Bronchial epithelial cell (primary cell): ENCODE measurements at regions not wholly inside any gene's neighbourhood (a gene's known extent, or its start where the extent isn't known, plus 50 kb on each side); places are given as distances from the start of the nearest gene placed in this dataset.

Source experiments
- DNase-seq: peaks from one replicate; pipeline ENCODE4 v3.0.0-alpha.2; 2010; ENCODE audit warnings: low read depth
- FAIRE-seq: peaks from 2 replicates; lab custom pipeline; 2011; peaks lifted over from hg19 to GRCh38; lab: Jason Lieb, UNC
- H3K27me3 ChIP-seq: 2 replicates; pipeline ENCODE4 v1.5.1; 2011; ENCODE audit warnings: low read length; ENCODE audit not compliant: control insufficient read depth, insufficient read depth
- H3K36me3 ChIP-seq: 2 replicates; pipeline ENCODE4 v1.5.1; 2011; ENCODE audit warnings: low read length; ENCODE audit not compliant: control insufficient read depth, insufficient read depth
- H3K4me3 ChIP-seq: 2 replicates; pipeline ENCODE4 v1.5.1; 2011; ENCODE audit warnings: mild to moderate bottlenecking, low read depth, low read length, control low read depth
- TF ChIP-seq, protein P1 (sequence below): IDR thresholded peaks from 2 replicates; pipeline ENCODE4 v1.5.1; 2011; ENCODE audit warnings: mild to moderate bottlenecking, moderate library complexity, low read length, control low read depth, inconsistent platforms; ENCODE audit not compliant: insufficient read depth, severe bottlenecking

DNA sequence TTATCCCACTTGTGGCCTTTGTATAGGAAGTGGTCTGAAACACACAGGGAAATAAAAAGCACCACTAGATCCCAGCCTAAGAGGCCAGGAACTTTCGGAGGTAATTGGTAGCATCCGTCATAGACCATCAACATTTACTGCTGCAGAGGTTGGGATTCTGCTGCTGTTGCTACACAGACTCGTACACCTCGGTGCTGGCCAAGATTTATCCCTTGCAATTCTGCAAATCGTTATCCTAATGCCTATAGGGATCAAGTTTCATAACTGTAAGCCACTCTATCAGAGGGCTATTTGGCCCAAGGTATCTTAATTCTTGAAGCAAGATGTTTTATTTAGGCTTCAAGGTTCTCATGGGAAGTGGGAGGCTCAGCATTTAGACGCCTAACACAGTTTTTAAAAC lies 913.6 kb downstream of the GALC start:
- H3K27me3 ChIP-seq = no peaks in the 10 kb centered on the region
- DNase-seq = no peak
- no peaks in the 10 kb centered on the region for H3K36me3 ChIP-seq
- H3K4me3 ChIP-seq = no peak overlapping the region
- no peak for FAIRE-seq
- TF ChIP-seq, protein P1, sequence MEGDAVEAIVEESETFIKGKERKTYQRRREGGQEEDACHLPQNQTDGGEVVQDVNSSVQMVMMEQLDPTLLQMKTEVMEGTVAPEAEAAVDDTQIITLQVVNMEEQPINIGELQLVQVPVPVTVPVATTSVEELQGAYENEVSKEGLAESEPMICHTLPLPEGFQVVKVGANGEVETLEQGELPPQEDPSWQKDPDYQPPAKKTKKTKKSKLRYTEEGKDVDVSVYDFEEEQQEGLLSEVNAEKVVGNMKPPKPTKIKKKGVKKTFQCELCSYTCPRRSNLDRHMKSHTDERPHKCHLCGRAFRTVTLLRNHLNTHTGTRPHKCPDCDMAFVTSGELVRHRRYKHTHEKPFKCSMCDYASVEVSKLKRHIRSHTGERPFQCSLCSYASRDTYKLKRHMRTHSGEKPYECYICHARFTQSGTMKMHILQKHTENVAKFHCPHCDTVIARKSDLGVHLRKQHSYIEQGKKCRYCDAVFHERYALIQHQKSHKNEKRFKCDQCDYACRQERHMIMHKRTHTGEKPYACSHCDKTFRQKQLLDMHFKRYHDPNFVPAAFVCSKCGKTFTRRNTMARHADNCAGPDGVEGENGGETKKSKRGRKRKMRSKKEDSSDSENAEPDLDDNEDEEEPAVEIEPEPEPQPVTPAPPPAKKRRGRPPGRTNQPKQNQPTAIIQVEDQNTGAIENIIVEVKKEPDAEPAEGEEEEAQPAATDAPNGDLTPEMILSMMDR = no peak

DNA sequence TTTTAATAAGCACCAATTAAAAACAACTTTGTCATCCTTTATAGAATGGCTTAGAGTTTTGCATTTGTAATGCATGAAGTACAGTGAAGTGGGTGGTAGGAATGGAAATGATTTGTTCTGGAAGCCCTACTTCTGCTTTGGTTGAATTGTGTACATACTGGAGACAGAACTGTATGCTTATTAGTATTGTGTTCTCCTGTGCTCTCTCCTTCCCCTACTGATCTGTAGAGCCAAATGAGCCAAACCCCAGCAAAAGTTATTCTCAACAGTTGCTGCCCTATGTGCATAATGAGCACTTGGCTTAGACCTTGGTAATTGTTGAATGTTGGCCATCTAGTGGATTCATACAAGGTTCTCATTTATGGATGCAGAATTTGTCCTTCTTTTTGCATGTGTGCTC lies 916.1 kb downstream of the GALC start:
- DNase-seq (no peak), FAIRE-seq (no peak)
- TF ChIP-seq, protein P1 = no peak
- H3K27me3 ChIP-seq = no peaks in the 10 kb centered on the region
- H3K4me3 ChIP-seq = no peak overlapping the region
- H3K36me3 ChIP-seq = no peaks in the 10 kb centered on the region

DNA sequence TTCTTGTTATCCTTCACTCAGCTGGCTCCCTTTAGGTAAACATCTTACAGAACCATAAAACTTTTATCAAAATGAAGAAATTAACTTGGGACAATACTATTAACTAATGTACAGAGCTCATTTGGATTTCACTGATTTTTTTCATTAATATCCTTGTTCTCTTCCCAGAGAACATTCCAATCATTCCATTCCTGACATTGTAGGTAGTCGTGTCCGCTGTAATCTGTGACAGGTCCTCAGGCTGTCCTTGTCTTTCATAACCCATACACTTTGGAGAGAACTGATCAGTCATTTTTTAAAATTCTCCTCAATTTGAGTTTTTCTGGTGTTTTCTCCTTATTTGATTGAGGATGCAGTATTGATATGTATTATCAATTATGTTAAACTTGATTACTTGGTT lies 916.8 kb downstream of the GALC start:
- H3K4me3 ChIP-seq = no peak overlapping the region
- no peaks in the 10 kb centered on the region for H3K36me3 ChIP-seq
- DNase-seq = no peak
- no peaks in the 10 kb centered on the region for H3K27me3 ChIP-seq
- FAIRE-seq = no peak
- TF ChIP-seq, protein P1 = no peak

DNA sequence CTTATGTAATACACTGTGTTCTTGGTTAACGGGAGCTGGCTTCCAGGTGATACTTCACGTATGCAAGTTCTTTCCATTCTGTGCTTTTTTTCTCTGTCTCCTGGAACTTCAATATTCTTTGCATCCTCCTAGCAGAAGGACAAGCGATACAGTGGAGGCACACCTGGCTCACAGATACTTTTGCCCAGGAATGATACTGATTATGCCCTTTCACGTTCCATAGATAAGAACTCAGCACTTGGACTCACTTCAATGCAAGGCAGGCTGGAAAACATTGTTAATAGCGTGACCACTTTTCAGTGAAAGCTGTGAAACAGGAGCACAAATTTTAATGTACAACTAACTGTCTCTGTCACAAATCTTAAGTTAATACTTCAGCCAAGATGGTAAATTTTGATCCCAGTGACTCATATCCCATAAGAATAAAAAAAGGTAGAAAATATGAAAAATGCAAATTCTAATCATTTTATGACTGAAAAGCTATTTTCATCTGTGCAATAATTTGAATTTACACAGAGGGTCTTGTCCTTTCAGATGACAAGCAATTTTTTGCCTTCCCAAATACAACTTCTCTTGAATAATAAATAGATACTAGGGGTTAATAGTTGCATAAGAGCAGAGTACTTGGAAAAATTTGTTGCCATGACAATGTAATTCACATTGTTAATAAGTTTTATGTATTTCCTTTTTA lies 919.0 kb downstream of the GALC start:
- no peaks in the 10 kb centered on the region for H3K27me3 ChIP-seq
- TF ChIP-seq, protein P1 = no peak
- FAIRE-seq (no peak), DNase-seq (no peak)
- H3K4me3 ChIP-seq = no peak overlapping the region
- H3K36me3 ChIP-seq = no peaks in the 10 kb centered on the region

DNA sequence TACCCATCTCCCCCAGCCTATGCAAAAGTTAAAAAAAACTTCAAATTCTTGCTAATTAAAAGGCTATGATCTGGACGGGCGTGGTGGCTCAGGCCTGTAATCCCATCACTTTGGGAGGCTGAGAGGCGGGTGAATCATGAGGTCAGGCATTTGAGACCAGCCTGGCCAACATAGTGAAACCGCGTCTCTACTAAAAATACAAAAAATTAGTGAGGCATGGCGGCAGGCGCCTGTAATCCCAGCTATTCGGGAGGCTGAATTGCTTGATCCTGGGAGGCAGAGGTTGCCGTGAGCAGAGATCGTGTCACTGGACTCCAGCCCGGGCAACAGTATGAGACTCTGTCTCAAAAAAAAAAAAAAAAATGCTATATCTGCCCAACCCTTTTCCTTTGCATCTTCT lies 925.4 kb downstream of the GALC start:
- DNase-seq (no peak), FAIRE-seq (no peak)
- Histone ChIP-seq H3K4me3 (no peak overlapping the region), H3K36me3 (no peaks in the 10 kb centered on the region), H3K27me3 (no peaks in the 10 kb centered on the region)
- TF ChIP-seq, protein P1 = no peak

DNA sequence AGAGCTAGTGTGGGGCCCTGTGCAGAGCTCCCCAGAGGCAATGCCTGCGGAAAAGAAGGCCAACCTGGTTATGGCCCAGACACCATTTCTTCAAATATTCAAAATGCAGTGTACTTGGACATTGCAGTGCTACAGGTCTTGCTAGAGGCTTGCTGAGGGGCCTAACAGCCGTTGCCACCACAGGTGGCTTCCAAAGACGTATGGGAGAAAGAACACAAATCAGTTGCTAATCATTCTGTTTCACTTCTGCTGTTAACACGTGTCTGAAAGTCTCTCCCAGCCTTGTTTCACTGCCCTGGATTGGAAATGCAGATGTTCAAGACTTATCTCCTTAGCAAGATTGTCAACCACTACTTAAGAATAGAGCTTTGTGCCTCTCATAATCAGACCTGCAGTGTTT lies 925.9 kb downstream of the GALC start:
- Histone ChIP-seq H3K4me3 (no peak overlapping the region), H3K27me3 (no peaks in the 10 kb centered on the region), H3K36me3 (no peaks in the 10 kb centered on the region)
- TF ChIP-seq, protein P1 = no peak
- FAIRE-seq (no peak), DNase-seq (no peak)
